ENCODE measurements at regions not wholly inside any gene's neighbourhood (a gene's known extent, or its start where the extent isn't known, plus 50 kb on each side); places are given as distances from the start of the nearest gene placed in this dataset.

- no peak for TF ChIP-seq ZBTB43 (CRISPR knock-in tag; conservative IDR thresholded peaks at IDR 0.05)
- TF ChIP-seq CENPBD1 (CRISPR knock-in tag; IDR thresholded peaks at IDR 0.05; ENCODE audit: borderline replicate concordance, low read depth), result no peak
Observed at GRCh38 chrX:40202456-40202855, 104.7 kb upstream of the BCOR start (continued).

- no peaks in the 10 kb centered on the region for H3K4me1 ChIP-seq (ENCODE audit: insufficient read depth, low read length)
- ChIA-PET POLR2A (no interaction called here), CTCF (ENCODE audit: low intra/inter-chr PET ratio, low total read pairs) (no interaction called here)
- no peak for ATAC-seq
- no peak overlapping the region for H2AFZ ChIP-seq (ENCODE audit: low read length)
- H3K27me3 ChIP-seq (ENCODE audit: control insufficient read depth in 1 of 2, insufficient read depth in 2 of 2, low read length in 2 of 2), result no peaks in the 10 kb centered on the region
- no peak for DNase-seq (ENCODE audit: low spot score)
- no peaks in the 10 kb centered on the region for H3K79me2 ChIP-seq (ENCODE audit: insufficient read depth, low read length)
- no peak overlapping the region for H3K9ac ChIP-seq (ENCODE audit: insufficient read depth, low read depth, low read length)
- no peaks in the 10 kb centered on the region for H3K36me3 ChIP-seq (replicated peaks in 1 of 2; ENCODE audit: control insufficient read depth in 1 of 2, insufficient read depth in 2 of 2, low read length in 2 of 2)
- BruUV-seq (replicated peaks), result no TSS peak
- no peaks in the 10 kb centered on the region for H3K9me3 ChIP-seq (ENCODE audit: low read length)
- no peaks in the 10 kb centered on the region for H4K20me1 ChIP-seq (ENCODE audit: insufficient read depth, low read length)
- no peak for FAIRE-seq
- in situ Hi-C loops (cut with HindIII; ENCODE audit: extremely low pct_ligation_motif_present, low pct_unique_long_range_greater_than_20kb) (no loop called here), intact Hi-C loops (cut with micrococcal nuclease; ENCODE audit: unreplicated experiment) (no loop called here)
- no peak overlapping the region for H3K4me2 ChIP-seq (ENCODE audit: low read depth, low read length)
- WGBS (ENCODE audit: low lambda C conversion rate), result 90% methylated on average over 1 of the region's 3 CpGs
- H3K27ac ChIP-seq (ENCODE audit: extremely low read length, insufficient read depth, low read length), result no peak overlapping the region
- H3K4me3 ChIP-seq (replicated peaks in 1 of 3; ENCODE audit: insufficient read depth in 1 of 3, low read depth in 2 of 3, low read length in 3 of 3), result no peak overlapping the region
- no peak for TF ChIP-seq FUBP1 (CRISPR knock-in tag; IDR thresholded peaks at IDR 0.05; ENCODE audit: borderline replicate concordance)
- no peak for TF ChIP-seq ZUFSP (CRISPR knock-in tag; IDR thresholded peaks at IDR 0.05; ENCODE audit: borderline replicate concordance)
- no peak for TF ChIP-seq DZIP1 (CRISPR knock-in tag; IDR thresholded peaks at IDR 0.05)
- TF ChIP-seq MLX (CRISPR knock-in tag; IDR thresholded peaks at IDR 0.05), result no peak
- TF ChIP-seq ARNTL (CRISPR knock-in tag; IDR thresholded peaks at IDR 0.05), result no peak
- TF ChIP-seq ZBTB39 (CRISPR knock-in tag; IDR thresholded peaks at IDR 0.05), result no peak
- no peak for TF ChIP-seq ZNF143 (CRISPR knock-in tag; IDR thresholded peaks at IDR 0.05)
Observed at GRCh38 chrX:40201329-40201885, 103.6 kb upstream of the BCOR start.

Data from HepG2 (cell line).